ENCODE measurements at regions not wholly inside any gene's neighbourhood (a gene's known extent, or its start where the extent isn't known, plus 50 kb on each side); places are given as distances from the start of the nearest gene placed in this dataset.

GRCh38 chr2:181776336-181776735, 96.0 kb upstream of the NEUROD1 start:
- Histone ChIP-seq H3K4me1 (ENCODE audit: insufficient read depth, low read length, poor library complexity, severe bottlenecking) (peaks cover 9% of the 10 kb centered on the region), H3K4me2 (ENCODE audit: low read length) (no peak overlapping the region), H3K9me3 (ENCODE audit: low read length) (no peaks in the 10 kb centered on the region), H3K4me3 (ENCODE audit: low read depth, low read length, poor library complexity, severe bottlenecking) (no peak overlapping the region), H4K20me1 (ENCODE audit: insufficient read depth, low read length) (no peaks in the 10 kb centered on the region), H3K9me2 (ENCODE audit: insufficient read depth, low read length) (no peaks in the 10 kb centered on the region), H3K79me2 (ENCODE audit: insufficient read depth, low read depth, low read length) (no peaks in the 10 kb centered on the region), H2AFZ (ENCODE audit: low read length) (no peak overlapping the region), H3K27ac (ENCODE audit: low read depth, low read length, poor library complexity, severe bottlenecking) (no peak overlapping the region), H3K36me3 (ENCODE audit: insufficient read depth, low read length) (no peaks in the 10 kb centered on the region)
- no TSS peak for BruUV-seq (replicated peaks)
- DNase-seq (ENCODE audit: low spot score): no peak
- TF ChIP-seq EZH2phosphoT487 (IDR thresholded peaks at IDR 0.05; ENCODE audit: borderline replicate concordance, low read depth, low read length) (no peak), CTCF (conservative IDR thresholded peaks at IDR 0.05; ENCODE audit: low read length) (no peak)
- CTCF ChIA-PET (ENCODE audit: unreplicated experiment): no interaction called here
- intact Hi-C loops (cut with micrococcal nuclease; ENCODE audit: unreplicated experiment): no loop called here
- POLR2A ChIA-PET: no interaction called here

GRCh38 chr2:181777734-181778133, 97.4 kb upstream of the NEUROD1 start:
- no peaks in the 10 kb centered on the region for H3K79me2 ChIP-seq (ENCODE audit: insufficient read depth, low read depth, low read length)
- no TSS peak for BruUV-seq (replicated peaks)
- no peak overlapping the region for H3K4me3 ChIP-seq (ENCODE audit: low read depth, low read length, poor library complexity, severe bottlenecking)
- H2AFZ ChIP-seq (ENCODE audit: low read length): no peak overlapping the region
- no peak overlapping the region for H3K4me2 ChIP-seq (ENCODE audit: low read length)
- no peaks in the 10 kb centered on the region for H3K36me3 ChIP-seq (ENCODE audit: insufficient read depth, low read length)
- ChIA-PET POLR2A (interaction anchor here (0.6 to 0.9 kb wide), 4 partner anchors 9 to 1740 kb away, joined by 3 to 4 read pairs (median 3); no protein-coding TSS in a partner anchor), CTCF (ENCODE audit: unreplicated experiment) (no interaction called here)
- peaks cover 9% of the 10 kb centered on the region for H3K4me1 ChIP-seq (ENCODE audit: insufficient read depth, low read length, poor library complexity, severe bottlenecking)
- no peak overlapping the region for H3K27ac ChIP-seq (ENCODE audit: low read depth, low read length, poor library complexity, severe bottlenecking)
- no peaks in the 10 kb centered on the region for H3K9me3 ChIP-seq (ENCODE audit: low read length)
- intact Hi-C loops (cut with micrococcal nuclease; ENCODE audit: unreplicated experiment): no loop called here
- H3K9me2 ChIP-seq (ENCODE audit: insufficient read depth, low read length): no peaks in the 10 kb centered on the region
- H4K20me1 ChIP-seq (ENCODE audit: insufficient read depth, low read length): no peaks in the 10 kb centered on the region
- DNase-seq (ENCODE audit: low spot score): no peak
- TF ChIP-seq EZH2phosphoT487 (IDR thresholded peaks at IDR 0.05; ENCODE audit: borderline replicate concordance, low read depth, low read length) (no peak), CTCF (conservative IDR thresholded peaks at IDR 0.05; ENCODE audit: low read length) (no peak)

GRCh38 chr2:181778621-181779201, 98.4 kb upstream of the NEUROD1 start:
- CTCF ChIA-PET (ENCODE audit: unreplicated experiment): no interaction called here
- no peak overlapping the region for H3K4me3 ChIP-seq (ENCODE audit: low read depth, low read length, poor library complexity, severe bottlenecking)
- no peaks in the 10 kb centered on the region for H3K9me2 ChIP-seq (ENCODE audit: insufficient read depth, low read length)
- H3K4me2 ChIP-seq (ENCODE audit: low read length): no peak overlapping the region
- TF ChIP-seq EZH2phosphoT487 (IDR thresholded peaks at IDR 0.05; ENCODE audit: borderline replicate concordance, low read depth, low read length) (no peak), CTCF (conservative IDR thresholded peaks at IDR 0.05; ENCODE audit: low read length) (no peak)
- no TSS peak for BruUV-seq (replicated peaks)
- H3K79me2 ChIP-seq (ENCODE audit: insufficient read depth, low read depth, low read length): no peaks in the 10 kb centered on the region
- intact Hi-C loops (cut with micrococcal nuclease; ENCODE audit: unreplicated experiment): no loop called here
- H4K20me1 ChIP-seq (ENCODE audit: insufficient read depth, low read length): no peaks in the 10 kb centered on the region
- POLR2A ChIA-PET: interaction anchor here (0.7 to 1.1 kb wide), 4 partner anchors 8 to 1281 kb away, joined by 3 read pairs; no protein-coding TSS in a partner anchor
- DNase-seq (ENCODE audit: low spot score): no peak
- H2AFZ ChIP-seq (ENCODE audit: low read length): no peak overlapping the region
- H3K36me3 ChIP-seq (ENCODE audit: insufficient read depth, low read length): no peaks in the 10 kb centered on the region
- no peak overlapping the region for H3K27ac ChIP-seq (ENCODE audit: low read depth, low read length, poor library complexity, severe bottlenecking)
- H3K4me1 ChIP-seq (ENCODE audit: insufficient read depth, low read length, poor library complexity, severe bottlenecking): peaks cover 9% of the 10 kb centered on the region
- H3K9me3 ChIP-seq (ENCODE audit: low read length): no peaks in the 10 kb centered on the region

All from OCI-LY7 (cell line).